Stimulated activated CD4-positive, alpha-beta T cell treated with anti-CD3 and anti-CD28 coated beads, Interleukin-1b, Interleukin-23, amount 100 ng/mL, for 4 hours (primary cell): ENCODE measurements at regions not wholly inside any gene's neighbourhood (a gene's known extent, or its start where the extent isn't known, plus 50 kb on each side); places are given as distances from the start of the nearest gene placed in this dataset.

Source experiments
- DNase-seq, 2 donors: peaks; one replicate each; pipeline ENCODE4 v3.0.0-alpha.2; 2020; ENCODE audit warnings: low read depth in 2 of 2

DNA sequence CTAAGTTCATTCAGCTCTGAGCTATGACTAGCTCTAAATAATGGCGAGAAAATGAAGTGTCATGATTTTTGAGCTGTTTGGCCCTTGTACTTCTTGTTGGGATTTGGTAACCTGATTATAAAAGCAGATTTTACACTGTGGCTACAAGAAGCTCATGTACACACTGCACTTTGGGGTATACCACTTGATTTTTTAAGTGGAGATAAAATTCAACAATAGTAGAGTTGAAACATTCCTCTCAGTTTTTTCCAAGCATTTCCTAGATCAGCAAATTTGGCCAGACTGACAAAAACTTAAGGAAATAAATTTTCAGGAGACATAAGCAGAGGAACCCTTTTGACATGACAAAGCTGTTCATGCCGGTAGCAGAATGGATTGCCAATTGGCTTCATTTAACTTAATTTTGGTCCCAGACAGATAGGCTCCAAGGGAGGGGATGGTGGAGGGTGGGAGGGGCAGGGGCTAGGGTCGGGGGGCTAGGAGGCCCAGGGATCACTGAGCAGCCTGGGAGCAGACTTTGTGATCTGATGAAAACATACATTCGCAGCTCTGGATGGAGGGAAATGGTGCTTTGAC is 575.9 kb downstream of the METTL15 start:
- DNase-seq: no peak

DNA sequence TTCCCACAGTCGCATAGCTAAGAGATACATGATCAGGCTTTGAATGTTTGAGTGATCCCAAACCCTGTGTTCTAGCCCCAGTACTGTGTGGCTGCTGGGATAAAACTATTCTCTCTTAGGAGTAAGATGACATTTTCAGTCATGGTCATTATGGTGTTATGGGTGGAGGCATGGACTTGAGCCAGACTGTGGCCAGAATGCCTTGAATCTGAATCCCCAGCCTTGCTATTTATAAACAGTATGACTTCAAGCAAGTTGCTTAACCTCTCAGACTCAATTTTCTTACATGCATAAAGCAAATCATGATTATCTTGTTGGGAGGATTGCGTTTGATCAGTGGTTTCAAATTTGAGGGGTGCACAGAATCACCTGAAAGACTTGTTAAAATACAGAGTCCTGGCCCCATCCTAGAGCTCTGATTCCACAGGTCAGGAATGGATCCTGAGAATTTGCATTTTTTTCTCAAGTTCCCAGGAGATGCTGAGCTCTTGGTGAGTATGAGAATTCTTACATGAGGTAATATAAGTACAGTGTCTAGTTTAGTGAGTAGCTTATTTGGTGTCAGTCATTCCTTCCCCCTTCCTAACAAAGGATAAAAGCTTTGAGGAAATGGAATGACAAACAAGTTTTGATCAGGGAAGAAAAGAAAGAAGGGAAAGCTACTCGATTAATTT is 571.7 kb downstream of the METTL15 start:
- DNase-seq: no peak

DNA sequence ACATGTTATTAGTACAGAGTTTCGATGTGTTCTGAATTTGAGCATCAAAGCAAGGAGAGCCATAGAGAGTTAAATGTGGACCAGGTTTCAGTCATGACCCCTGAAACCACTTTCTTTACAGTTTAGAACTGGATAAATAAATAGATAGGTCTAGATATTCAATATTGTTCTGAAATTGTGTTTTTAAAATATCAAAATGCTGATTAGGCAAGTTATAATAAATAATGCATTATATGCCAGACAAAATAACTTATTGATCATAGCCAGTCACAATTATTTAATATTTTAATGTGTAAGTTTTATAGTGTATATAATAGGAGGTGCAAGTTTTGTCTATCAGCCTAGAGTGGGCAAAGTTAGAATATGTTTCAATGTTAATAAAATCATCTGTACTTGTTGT is 569.5 kb downstream of the METTL15 start:
- no peak for DNase-seq

DNA sequence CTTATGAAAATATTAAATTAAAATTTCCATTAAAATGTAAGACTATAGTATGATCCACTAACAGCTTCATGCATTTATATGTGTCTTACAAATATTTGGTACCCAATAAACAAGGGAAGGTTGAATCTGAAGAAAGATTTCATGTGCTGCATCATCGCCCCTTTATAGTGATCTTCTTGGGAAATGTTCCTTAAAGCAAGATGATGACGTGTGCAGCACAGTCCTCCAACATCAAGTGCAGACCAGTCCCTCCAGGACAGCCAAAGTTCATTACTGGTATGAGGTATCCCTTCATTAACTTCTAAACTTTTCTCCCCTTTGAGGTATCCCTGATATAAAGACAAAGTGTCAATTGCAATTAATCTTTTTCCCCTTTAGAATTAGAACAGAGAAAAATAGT is 567.0 kb downstream of the METTL15 start:
- no peak for DNase-seq

DNA sequence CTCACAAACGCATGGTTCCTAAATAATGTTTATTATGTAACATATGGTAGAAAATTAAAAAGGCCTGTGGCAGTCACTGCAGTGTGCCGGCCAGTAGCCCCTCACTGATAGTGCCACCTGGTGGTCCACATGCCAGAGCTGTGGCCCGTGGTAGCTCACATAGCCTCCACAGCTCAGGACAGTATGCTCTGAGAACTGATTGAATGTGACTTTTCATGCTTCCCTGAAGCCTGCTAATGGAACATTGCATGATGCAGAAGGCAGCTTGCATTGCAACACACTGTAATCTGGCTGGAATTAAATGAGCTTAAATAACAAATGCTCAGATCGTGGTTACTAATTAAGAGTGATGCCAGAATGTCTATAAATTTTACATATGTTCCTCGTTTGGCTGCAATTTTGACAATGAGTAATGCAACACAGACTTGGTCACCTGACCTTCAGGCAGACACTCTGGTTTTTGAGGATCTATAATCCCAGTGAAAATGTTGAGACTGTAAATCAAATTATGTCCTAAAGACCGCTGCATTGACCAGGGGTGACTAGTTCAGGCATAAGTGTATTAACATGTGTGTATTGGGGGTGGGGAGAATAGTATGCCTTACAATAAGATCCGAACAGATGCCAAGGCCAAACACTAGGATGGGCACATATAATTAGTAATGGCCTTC is 566.4 kb downstream of the METTL15 start:
- DNase-seq: no peak

DNA sequence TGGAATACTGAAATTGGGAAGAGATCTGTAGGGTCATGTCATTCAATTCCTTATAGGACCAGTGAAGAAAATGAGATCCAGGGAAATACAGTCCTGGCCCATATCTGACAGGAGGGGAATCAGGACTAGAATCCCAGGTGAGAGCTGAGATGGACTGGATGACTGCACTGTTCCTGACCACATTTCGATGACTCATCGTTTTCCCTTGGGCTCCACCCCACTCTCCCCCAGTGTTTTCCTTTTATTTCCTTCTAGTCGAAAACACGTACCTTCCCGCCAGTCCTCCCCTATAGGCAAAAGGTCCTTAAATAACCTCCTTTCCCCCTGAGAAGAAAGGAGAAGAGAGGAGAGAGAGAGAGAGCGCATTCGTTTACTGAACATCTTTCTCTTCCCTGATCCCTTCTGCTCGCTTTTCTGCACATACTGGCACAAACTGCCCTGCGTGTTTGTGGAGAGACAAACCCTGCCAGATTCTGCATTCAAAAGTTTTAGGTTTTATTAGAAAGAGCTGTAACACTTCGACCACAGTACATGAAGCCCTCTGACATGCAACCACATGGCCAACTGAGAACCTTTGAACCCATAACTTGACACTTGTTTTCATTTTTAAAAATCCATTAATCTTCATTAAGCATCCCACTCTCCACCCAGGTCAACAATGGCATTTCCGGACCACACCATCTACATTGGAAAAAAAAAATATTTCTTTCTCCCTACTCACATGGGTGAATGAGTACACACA is 565.7 kb downstream of the METTL15 start:
- no peak for DNase-seq

DNA sequence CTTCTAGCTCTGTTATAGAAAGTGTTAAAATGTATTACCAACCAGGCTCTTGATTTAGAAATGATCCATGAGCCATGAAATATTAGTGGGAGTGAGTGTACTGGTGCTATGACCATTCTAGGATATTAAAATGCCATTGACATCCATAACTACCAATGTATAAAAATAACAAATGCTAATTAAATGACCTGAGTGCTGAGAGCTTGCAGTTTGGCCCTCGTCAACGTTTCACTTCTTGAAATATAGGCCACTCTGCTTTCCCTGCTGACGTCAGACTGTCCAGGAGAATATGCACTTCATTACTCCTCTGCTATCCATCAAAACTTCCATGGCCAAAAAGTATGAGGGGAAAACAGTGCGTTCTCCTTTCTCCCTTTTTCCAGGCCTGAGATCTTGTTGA is 563.1 kb downstream of the METTL15 start:
- no peak for DNase-seq

DNA sequence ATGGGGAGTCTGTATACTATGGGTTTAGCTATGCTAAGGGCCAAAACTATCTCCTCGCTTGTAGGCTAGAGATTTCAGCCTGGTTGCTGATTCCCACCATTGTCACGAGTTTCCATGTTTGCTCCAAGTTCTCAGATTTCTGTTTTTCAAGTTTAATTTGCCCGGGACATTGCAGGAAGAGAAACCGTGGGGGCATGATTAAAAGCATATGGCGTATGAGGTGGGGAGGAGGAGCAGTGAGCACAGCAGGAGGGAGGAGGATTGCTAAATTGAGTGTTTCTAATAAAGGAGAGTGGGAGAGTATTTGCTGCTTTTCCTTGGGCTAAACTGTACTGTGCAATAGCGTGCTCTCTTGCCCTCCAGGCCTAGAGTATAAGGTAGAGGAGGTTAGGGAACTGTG is 558.4 kb downstream of the METTL15 start:
- DNase-seq: no peak

DNA sequence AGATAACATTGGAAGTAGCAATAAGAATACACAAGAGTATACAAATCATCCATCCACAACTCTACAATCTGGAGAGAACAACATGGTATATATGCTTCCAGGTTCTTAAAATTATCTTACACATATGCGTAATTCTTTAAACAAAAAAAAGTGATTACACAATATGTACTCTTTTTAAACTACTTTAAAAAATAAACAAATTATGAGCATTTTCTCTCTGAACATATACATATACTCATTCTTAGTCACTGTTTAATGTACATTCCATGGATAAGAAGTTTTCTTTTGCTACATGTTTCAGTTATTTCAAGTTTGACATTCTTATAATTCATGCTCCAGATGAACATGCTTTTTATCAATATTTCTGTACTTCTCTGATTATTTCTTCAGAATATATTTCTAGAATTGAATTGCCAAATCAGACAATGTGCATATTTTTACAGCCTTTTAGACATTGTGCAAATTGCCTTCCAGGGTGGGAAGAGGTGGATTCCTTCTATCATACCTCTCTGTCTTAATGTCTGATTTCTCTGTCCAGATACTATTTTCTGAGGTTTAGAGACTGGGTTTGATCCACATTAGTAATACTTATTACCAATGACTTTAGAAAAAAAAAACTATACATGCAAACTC is 551.6 kb downstream of the METTL15 start:
- no peak for DNase-seq

DNA sequence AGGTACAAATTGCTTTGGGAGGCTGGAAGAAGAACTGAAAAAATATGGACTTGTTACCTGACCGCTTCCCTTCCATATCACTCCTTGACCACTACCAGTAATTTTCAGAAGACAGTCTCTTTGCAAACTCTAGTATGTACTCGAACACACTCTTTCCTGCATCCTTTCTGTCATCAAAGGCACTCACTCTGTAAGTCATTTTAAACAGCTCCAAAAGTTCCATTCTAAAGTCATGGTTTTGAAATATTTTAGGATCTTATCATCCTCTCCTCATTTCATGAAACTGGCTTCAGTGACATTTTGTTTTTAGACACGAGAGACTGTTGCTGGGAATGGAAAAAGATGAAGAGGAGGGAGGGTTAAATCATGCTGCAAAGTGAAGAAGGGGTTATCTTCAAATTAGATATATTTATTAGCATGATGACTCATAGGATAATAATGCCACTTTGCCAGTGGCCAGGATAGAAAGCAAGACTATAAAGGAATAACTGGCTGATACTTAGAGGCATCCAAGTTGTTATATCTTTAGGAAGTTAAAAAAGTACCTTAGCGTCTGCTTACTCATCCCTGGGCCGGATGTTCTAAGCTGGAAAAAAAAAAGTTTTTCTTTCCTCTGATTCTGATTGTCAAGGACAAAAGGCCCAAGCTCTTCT is 549.3 kb downstream of the METTL15 start:
- no peak for DNase-seq

DNA sequence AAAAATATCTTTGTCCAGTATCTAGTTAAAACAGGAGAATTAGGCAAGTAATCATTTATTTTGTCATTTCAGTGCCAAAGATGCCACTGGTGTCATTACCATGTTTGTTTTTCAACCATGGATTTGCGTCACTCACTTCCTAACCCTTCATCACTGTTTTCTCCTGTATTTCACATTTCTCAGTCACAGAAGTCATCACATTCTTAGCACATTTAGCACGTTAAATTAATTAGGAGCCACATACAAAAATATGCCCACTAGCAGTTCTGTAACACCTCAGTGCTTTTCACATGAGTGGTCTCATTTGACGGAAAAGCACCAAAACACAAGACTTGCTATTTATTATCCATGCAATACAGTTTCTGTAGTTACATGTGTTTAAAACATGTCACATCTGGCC is 546.0 kb downstream of the METTL15 start:
- no peak for DNase-seq

DNA sequence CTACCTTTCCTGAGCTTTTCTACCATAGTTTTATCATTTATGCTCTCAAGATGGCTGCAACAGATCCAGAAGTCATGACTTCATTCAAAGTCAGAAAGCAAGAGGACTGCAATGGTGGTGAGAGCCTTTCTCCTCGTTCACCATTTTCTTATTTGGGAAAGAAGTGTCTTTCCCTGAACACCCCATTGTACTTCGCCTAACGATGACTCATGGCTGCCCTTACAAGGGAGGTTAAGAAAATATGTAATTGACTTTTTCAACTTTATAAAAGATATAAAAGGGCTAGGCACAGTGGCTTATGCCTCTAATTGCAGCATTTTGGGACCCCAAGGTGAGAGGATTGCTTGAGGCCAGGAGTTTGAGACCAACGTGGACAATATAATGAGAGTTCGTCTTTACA is 541.7 kb downstream of the METTL15 start:
- no peak for DNase-seq

DNA sequence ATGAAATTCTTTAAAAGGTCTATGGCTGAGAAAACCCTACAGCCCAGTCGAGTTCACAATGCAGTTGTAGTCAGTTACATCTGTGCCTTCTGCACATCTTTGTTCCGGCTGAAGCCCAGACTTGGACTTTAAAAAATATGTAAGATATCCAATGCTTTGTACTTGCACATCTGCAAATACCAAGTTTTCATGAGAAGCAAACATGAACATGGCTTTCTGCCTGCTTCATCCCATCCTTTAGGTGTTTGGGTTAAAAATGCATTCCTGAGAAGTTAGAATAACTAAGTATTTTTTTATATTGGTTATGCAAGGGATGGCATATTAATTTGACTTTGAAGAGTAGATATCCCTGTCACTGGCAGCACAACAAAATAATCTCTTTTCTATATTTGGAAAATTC is 528.4 kb downstream of the METTL15 start:
- no peak for DNase-seq

DNA sequence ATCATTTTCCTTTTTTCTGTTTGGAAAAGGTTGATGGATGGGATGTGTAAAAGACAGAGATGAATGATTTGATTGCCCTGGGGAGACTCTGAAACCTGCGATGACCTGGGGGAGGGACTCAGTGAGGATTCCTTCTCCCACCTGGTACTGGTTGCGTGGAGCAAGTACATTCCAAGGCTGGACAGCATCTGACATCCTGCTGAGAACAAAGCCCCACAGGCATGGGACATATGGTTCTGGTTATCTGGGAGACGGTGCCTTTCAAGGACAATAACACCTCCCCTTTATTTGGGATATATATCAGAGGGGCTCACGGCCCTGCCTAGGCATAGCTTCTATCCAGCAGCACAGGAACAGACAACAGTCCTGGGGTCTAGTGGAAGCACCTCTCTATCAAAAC is 527.8 kb downstream of the METTL15 start:
- no peak for DNase-seq

DNA sequence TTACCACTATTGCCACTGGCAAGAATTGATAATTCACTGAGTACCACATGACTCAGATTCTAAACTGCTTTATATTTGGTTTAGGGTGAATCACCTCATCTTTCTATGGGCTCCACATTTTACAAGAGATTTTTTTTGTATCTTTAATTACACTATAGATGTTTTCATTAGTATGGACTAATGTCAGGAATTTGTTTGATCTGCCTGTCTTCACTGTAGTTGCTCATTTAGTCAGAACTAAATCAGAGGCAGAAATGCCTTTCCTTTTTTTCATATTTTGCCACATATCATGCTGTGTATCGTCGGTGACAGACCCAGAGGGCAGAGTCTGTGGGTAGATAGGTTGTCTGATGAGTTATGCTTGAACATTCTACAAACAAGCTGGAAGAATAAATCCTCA is 524.1 kb downstream of the METTL15 start:
- DNase-seq: no peak

DNA sequence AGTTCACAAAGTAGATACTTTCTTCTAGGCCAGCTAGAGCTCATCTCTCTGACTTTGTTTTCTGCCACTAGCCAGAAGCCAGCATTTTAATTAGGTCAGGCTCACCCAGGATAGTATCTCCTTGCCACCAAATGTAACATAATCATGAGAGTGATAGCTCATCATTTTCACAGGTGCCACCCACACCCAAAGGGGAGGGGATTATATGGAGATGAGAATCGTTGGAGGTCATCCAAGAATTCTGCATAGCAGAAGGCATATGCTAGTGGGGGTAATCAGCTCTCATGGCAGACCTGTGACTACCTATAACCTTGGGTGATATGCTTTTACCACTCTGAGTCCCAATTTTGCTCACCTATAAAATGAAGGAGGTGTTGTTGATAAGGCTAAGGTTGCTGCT is 523.0 kb downstream of the METTL15 start:
- no peak for DNase-seq

DNA sequence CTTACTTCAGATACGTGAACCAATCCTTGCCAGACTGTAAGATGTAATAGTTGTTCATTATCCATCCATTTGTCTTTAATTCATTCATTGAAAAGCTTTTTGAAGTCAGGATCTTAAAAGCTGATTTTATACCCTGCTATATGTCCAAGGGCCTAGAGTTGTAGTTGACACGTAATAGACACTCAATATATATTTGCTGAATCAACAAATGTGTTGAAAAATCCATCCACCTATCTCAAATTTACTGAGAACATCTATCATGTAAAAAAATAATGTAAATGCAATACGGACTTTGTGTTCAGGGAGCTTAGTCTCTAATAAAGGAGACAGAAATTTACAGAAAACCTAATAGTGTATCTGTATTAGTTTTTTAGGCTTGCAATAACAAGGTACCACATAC is 521.0 kb downstream of the METTL15 start:
- no peak for DNase-seq

DNA sequence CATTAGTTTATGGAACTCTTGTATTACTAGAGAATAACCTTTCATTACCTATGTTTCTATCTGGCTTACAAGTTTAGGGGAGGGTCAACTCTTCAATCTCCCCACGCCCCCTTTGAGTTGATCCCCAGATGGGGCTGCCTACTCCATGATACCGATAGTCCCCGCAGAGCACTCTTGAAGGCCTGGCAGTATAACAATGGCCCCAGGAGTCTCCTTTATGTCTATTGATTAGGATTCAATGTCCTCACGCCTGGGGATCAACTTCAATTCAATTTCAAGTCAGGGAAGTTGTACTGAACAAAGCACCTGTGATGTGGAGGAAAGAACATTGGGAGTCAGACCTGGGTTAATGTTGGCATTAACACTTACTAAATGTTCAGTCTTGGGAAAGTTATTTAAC is 520.2 kb downstream of the METTL15 start:
- no peak for DNase-seq

DNA sequence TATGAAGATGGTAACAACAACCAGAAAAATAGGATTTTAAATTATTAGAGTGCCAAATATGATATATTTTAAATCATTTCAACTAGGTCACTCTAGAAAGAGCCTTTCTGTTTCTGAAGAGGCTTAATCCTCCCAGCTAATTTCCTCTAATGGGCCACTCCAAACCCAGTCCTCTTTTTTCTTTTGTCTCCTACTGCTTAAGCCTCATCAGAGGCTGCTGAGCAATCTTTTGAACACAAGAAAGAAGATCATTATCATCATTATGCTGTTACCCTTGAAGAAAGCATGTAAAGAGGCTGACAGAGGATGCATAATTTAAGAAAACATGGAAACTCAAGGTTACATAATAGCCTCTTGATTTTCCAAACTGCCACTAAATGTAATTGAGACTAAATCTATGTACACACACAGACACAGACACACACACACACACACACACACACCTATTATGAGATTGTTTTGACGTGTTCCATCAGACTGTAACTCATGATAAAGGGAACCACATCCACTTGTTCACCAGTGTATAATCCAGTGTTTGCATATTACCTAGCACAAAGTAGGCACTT is 519.6 kb downstream of the METTL15 start:
- no peak for DNase-seq

DNA sequence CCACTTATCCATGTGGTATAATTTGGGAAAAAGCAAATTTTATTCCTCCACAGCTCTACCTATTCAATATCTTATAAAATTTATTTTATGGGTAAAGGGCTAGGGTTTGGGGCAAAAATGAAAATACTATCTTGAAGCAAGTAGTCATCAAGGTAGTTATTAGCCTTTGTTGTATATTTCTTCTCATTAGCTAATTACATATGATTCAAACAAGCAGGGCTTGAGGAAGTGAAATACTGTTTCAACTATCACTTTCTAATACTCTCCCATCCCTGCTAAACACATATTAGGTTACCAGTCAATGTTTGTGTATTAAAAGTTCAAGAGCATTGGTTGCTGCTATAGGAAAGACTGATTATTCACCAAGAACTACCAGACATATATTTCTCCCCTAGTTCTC is 517.3 kb downstream of the METTL15 start:
- no peak for DNase-seq

DNA sequence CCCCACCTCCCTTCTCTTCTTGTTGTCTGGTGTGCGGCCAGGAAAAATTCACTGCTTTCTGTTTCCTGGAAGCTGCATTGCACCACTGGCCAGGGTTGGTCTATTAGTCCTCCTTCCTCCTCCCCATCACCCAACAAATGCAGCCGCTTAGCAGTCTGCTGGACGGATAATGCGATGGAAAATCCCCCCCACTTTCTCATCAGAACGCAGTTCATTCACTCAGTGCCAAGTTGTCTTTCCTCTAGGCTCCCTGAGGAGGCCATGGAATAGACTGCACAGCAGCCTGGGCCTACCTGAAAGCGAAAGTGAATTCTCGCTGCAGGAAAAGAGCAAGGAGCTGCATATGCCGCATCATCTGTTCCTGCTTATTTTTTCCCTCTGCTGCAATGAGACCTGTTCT is 513.6 kb downstream of the METTL15 start:
- DNase-seq: no peak
